ENCODE measurements at regions not wholly inside any gene's neighbourhood (a gene's known extent, or its start where the extent isn't known, plus 50 kb on each side); places are given as distances from the start of the nearest gene placed in this dataset.

DNA sequence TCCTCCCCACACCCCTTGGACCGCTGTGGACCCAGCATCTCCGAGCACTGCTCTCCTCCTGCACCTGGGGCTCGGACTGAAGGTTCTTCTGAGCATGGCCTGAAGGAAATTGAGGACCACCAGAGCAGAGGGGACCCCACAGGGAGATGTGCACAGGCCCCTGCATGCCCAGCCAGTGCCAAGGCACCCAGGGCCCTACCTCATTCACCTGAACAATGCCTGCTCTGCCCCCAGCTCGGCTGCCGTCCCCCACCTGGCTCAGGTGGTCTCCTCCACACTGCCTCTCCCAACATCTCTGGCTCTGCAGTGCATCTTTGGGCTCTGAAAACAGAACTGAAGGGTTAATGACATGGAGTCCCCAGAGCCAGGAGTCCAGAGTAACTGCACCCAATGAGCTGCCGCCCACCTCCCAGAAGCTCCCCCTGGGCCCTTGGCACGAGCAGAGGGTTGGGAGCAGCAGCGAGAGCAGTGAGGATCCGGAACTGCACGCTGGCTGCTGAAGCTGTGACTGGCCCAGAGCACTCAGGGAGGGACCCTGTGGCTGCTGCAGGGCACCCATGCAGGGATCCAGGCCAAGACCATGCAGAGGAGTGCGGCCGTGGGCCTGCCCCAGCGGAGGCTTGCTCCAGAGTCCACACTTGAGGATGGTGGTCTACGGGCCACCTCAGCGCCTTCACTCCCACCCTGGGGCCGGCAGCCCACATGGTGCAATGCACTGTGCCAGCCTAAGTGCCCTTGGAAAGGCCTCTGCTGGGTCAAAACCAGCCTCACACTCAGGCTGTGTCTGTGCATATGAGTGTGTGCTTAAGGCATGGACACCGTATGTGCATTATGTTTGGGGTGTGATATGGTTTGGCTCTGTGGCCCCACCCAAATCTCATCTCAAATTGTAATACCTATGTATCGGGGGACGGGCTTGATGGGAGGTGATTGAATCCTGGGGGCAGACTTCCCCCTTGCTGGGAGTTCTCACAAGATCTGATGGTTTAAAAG, 686.1 kb downstream of the TBC1D22A start:
- TF ChIP-seq EZH2phosphoT487 (IDR thresholded peaks at IDR 0.05; ENCODE audit: insufficient read depth, low read depth): no peak
- no peak for TF ChIP-seq EZH2 (IDR thresholded peaks at IDR 0.05; ENCODE audit: insufficient read depth, poor library complexity, severe bottlenecking)
